C4-2B (cell line): ENCODE measurements at regions not wholly inside any gene's neighbourhood (a gene's known extent, or its start where the extent isn't known, plus 50 kb on each side); places are given as distances from the start of the nearest gene placed in this dataset.

Experiments used
- H3K27ac ChIP-seq: fragments of 450-650 bp; 2 replicates; pipeline ENCODE4 v1.5.1; 2017
- CTCF ChIP-seq: fragments of 450-650 bp; conservative IDR thresholded peaks from 2 replicates; pipeline ENCODE4 v1.5.1; 2017; ENCODE audit warnings: mild to moderate bottlenecking
- ZFX ChIP-seq: fragments of 450-650 bp; IDR thresholded peaks from 2 replicates; pipeline ENCODE4 v1.6.1; 2017

- no peak overlapping the region for H3K27ac ChIP-seq
- no peak for TF ChIP-seq ZFX
- TF ChIP-seq CTCF, result no peak
Observed at GRCh38 chr2:67534745-67535144, 137.6 kb downstream of the ETAA1 start.

GRCh38 chr2:67540962-67541361 lies 143.8 kb downstream of the ETAA1 start:
- TF ChIP-seq CTCF (no peak), ZFX (no peak)
- H3K27ac ChIP-seq, result no peak overlapping the region

GRCh38 chr2:67544286-67544685 lies 147.2 kb downstream of the ETAA1 start:
- no peak for TF ChIP-seq ZFX
- no peak for TF ChIP-seq CTCF
- no peak overlapping the region for H3K27ac ChIP-seq

GRCh38 chr2:67548317-67549201 lies 151.4 kb downstream of the ETAA1 start:
- no peak overlapping the region for H3K27ac ChIP-seq
- no peak for TF ChIP-seq ZFX
- TF ChIP-seq CTCF, result no peak

GRCh38 chr2:67559156-67559555 lies 162.0 kb downstream of the ETAA1 start:
- no peak overlapping the region for H3K27ac ChIP-seq
- TF ChIP-seq CTCF (no peak), ZFX (no peak)

- no peak for TF ChIP-seq ZFX
- TF ChIP-seq CTCF, result no peak
- peak overlapping the region; percentile 56 for H3K27ac ChIP-seq
Observed at GRCh38 chr2:67560771-67561456, 163.8 kb downstream of the ETAA1 start.

- H3K27ac ChIP-seq, result peak overlapping the region; percentile 56
- no peak for TF ChIP-seq ZFX
- no peak for TF ChIP-seq CTCF
Observed at GRCh38 chr2:67561457-67561965, 164.4 kb downstream of the ETAA1 start.
